ENCODE measurements at regions not wholly inside any gene's neighbourhood (a gene's known extent, or its start where the extent isn't known, plus 50 kb on each side); places are given as distances from the start of the nearest gene placed in this dataset.

DNA sequence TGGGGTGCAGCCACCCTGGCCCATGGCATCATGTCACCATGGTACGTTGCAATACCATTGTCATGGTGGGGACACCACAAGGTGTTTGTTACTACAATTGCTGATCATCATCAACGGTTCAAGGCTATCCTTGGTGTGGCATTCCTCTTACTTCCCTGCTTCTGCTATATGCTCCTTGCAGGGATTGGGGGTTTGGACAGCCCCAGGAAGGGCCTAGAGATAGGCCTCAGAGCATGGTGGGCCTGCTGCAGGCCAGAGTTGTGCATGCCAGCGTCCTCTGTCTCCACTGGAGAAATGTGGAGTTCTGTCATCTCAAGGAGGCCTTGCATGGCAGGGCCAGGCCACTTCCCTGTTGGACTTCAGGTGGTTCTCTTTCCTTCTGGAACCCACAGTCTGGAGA is 234.6 kb upstream of the MKI67 start:
- no peak for TF ChIP-seq POLR2A (IDR thresholded peaks at IDR 0.05)
- TF ChIP-seq CTCF (IDR thresholded peaks at IDR 0.05): no peak
